Stomach (tissue), 4 donors: ENCODE measurements at regions not wholly inside any gene's neighbourhood (a gene's known extent, or its start where the extent isn't known, plus 50 kb on each side); places are given as distances from the start of the nearest gene placed in this dataset.

Experiments used
- CTCF ChIP-seq, 7 experiments: fragments of 450-650 bp in 4 of 7; fragments of 200-600 bp in 3 of 7; sonication (generic) in 3 of 7; IDR thresholded peaks; one replicate each; pipeline ENCODE4 v1.5.1; 2016 to 2019; ENCODE audit warnings: antibody characterized with exemption in 7 of 7, control low read depth in 2 of 7, mild to moderate bottlenecking in 1 of 7
- EP300 ChIP-seq: sonication (generic); formaldehyde crosslinking; IDR thresholded peaks from one replicate; pipeline ENCODE4 v1.6.1; 2017; ENCODE audit warnings: antibody characterized with exemption
- POLR2A ChIP-seq, 4 donors: fragments of 450-650 bp; IDR thresholded peaks; one replicate each; pipeline ENCODE4 v1.6.1; 2016; ENCODE audit warnings: antibody characterized with exemption in 4 of 4, control low read depth in 2 of 4, mild to moderate bottlenecking in 1 of 4, moderate library complexity in 1 of 4
- POLR2AphosphoS5 ChIP-seq, 3 donors: sonication (generic); formaldehyde crosslinking; IDR thresholded peaks; one replicate each; pipeline ENCODE4 v1.6.1; 2016; ENCODE audit warnings: antibody characterized with exemption in 3 of 3

DNA sequence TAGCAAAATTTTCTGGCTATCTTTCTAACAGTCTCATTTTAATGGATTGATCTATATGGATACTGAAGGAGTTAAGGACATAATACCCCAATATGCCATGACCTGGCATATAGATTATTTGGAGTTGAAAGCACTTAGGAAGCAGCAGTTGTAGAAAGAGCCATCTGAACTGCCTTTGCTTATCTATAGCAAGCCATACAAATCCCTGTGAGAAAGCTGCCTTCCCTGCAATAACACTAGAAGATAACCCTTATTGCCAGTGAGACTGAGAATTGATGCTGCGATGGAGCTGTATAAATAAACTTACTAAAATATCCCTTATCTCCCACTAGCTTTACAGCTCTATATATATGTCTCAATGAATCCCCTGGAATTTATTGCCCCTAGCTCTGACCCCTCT, 346.3 kb downstream of the TECRL start:
- TF ChIP-seq CTCF (IDR thresholded peaks at IDR 0.05) (no peak), EP300 (no peak), POLR2AphosphoS5 (IDR thresholded peaks at IDR 0.05) (no peak), POLR2A (IDR thresholded peaks at IDR 0.05) (no peak)
